ENCODE measurements at regions not wholly inside any gene's neighbourhood (a gene's known extent, or its start where the extent isn't known, plus 50 kb on each side); places are given as distances from the start of the nearest gene placed in this dataset.

DNA sequence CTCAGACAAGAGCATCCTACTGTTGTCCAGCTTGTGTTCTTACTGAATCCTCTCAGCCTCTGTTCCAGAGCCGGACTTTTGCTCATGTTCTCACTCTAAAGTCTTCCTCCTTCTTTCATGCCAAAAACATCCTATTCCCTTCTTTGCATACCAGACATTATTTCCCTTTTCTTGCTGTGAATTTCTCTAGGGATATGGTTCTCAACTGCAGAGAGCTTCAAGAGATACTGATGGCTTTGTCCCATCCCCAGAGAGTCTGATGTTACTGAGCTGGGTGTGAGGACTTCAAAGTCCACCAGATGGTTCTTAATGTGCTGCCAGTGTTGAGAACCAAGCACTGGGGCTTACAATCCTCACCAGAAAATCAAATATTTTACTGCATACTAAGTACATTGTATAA is 98.6 kb upstream of the FER start:
- TF ChIP-seq, protein P1, sequence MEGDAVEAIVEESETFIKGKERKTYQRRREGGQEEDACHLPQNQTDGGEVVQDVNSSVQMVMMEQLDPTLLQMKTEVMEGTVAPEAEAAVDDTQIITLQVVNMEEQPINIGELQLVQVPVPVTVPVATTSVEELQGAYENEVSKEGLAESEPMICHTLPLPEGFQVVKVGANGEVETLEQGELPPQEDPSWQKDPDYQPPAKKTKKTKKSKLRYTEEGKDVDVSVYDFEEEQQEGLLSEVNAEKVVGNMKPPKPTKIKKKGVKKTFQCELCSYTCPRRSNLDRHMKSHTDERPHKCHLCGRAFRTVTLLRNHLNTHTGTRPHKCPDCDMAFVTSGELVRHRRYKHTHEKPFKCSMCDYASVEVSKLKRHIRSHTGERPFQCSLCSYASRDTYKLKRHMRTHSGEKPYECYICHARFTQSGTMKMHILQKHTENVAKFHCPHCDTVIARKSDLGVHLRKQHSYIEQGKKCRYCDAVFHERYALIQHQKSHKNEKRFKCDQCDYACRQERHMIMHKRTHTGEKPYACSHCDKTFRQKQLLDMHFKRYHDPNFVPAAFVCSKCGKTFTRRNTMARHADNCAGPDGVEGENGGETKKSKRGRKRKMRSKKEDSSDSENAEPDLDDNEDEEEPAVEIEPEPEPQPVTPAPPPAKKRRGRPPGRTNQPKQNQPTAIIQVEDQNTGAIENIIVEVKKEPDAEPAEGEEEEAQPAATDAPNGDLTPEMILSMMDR (conservative IDR thresholded peaks at IDR 0.05; ENCODE audit: low read depth, low read length): no peak
- no peak overlapping the region for H3K4me3 ChIP-seq (ENCODE audit: low read length)
- DNase-seq (ENCODE audit: low read depth): no peak

DNA sequence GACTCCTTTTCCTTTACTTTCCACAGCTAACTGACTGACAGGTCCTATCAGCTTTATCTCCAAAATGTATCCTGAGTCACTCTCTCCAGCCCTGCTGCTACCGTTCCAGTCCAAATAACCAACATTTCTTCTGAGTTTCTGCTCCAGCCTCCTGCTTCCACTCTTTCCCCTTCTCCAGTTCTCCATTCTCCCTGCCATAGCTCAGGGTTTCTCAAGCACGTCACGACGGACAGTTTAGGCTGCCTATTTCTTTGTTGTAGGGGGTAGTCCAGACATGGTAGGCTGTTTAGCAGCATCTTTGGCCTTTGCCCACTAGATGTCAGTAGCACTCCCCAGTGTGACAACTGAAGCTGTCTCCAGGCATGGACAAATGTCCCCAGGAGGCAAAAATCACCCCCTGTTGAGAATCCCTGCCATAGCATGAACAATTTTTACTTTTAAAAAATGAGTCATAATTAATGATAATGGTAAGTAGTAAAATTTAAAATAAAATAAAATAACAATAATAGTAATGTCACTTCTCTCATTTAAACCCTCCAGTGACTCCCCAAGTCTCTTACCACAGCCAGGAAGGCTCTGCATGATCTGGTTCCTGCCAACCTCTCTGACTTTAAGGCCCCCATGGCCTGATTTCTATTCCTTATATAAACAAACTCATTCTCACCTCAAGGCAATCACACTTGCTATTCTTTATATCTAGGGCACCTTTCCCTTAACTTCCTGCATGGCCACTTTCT is 105.4 kb upstream of the FER start:
- TF ChIP-seq, protein P1 (conservative IDR thresholded peaks at IDR 0.05; ENCODE audit: low read depth, low read length): peak; percentile 97
- H3K4me3 ChIP-seq (ENCODE audit: low read length): no peak overlapping the region
- no peak for DNase-seq (ENCODE audit: low read depth)

- TF ChIP-seq, protein P1 (conservative IDR thresholded peaks at IDR 0.05; ENCODE audit: low read depth, low read length): no peak
- no peak overlapping the region for H3K4me3 ChIP-seq (ENCODE audit: low read length)
- DNase-seq (ENCODE audit: low read depth): no peak
These were observed 106.1 kb upstream of the FER start for GRCh38 chr5:108641596-108641995.

- TF ChIP-seq, protein P1 (conservative IDR thresholded peaks at IDR 0.05; ENCODE audit: low read depth, low read length): no peak
- no peak for DNase-seq (ENCODE audit: low read depth)
- no peak overlapping the region for H3K4me3 ChIP-seq (ENCODE audit: low read length)
These were observed 108.3 kb upstream of the FER start for GRCh38 chr5:108639366-108639765.

DNA sequence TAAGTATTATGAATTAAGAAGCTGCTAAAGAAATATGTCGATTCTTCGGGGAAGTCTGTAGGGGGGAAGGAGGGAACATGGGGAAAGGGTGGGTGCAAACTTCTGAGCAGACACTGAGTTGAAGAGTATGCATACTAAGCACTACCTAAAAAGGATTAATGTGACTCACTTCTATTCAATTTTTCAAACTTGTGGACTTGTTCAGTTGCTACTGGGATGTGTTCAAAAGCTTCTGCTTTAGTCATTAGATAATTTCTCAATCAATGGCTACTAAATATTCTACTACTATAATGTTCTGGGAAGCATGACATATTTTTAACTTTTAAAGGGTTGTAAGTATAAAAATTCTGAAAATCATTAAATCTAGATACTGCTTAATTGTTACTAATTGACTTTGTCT is 109.7 kb upstream of the FER start:
- no peak overlapping the region for H3K4me3 ChIP-seq (ENCODE audit: low read length)
- TF ChIP-seq, protein P1 (conservative IDR thresholded peaks at IDR 0.05; ENCODE audit: low read depth, low read length): no peak
- DNase-seq (ENCODE audit: low read depth): no peak

DNA sequence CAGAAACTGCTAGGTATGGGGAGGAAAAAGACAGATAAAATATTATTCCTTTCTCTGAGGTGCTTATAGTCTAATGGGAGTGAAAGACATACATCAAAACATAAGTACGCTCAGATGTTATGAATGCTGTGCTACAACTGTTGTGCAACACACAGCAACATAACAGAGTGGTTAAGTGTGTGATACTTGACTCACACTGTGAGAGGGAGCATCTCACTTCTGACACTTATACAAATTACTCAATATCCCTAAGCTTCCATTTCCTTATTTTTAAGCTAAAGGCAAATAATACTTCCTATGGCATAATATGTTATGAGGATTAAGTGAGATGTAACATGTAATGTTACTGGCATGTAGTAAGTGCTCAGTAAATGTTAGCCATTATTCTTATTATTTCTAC is 110.6 kb upstream of the FER start:
- TF ChIP-seq, protein P1 (conservative IDR thresholded peaks at IDR 0.05; ENCODE audit: low read depth, low read length): no peak
- DNase-seq (ENCODE audit: low read depth): no peak
- H3K4me3 ChIP-seq (ENCODE audit: low read length): no peak overlapping the region

DNA sequence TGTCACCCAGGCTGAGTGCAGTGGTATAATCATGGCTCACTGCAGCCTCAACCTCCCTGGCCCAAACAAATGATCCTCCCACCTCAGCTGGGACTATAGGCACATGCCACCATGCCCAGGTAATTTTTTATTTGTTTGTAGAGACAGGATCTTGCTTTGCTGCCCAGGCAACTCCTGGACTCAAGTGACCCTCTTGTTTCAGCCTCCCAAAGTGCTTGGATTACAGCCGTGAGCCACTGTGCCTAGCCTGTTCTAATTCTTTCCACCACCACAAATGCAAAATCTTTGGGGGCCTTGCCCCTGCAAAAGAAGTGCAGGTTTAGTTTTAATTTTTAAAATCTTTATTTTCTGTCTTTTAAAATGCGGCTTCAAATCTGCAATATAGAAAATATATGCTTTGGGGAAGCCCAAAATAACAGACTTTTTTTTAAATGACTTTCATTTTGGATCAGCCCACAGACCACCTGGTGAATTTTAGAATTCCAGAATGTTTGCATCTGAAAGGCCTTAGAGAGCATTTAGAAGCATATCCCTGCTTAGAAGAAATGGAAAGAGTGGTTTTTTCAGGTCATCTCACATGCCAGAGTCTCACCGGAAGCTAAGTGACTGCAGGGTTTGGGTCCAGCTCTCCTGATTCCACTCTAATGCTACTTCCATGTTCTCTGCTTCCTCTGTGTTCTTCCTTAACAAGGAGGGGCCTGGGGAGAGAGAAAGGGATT is 111.4 kb upstream of the FER start:
- TF ChIP-seq, protein P1 (conservative IDR thresholded peaks at IDR 0.05; ENCODE audit: low read depth, low read length): no peak
- DNase-seq (ENCODE audit: low read depth): no peak
- H3K4me3 ChIP-seq (ENCODE audit: low read length): no peak overlapping the region
